BE2C (cell line): ENCODE measurements at regions not wholly inside any gene's neighbourhood (a gene's known extent, or its start where the extent isn't known, plus 50 kb on each side); places are given as distances from the start of the nearest gene placed in this dataset.

Experiments used
- DNase-seq: peaks from one replicate; pipeline ENCODE4 v3.0.0-alpha.2; 2020
- H3K27me3 ChIP-seq: fragments of 250-450 bp; sonication (Bioruptor Pico); 2 replicates; pipeline ENCODE4 v1.5.1; 2020; ENCODE audit warnings: mild to moderate bottlenecking
- H3K36me3 ChIP-seq: fragments of 250-450 bp; sonication (Bioruptor Pico); 2 replicates; pipeline ENCODE4 v1.5.1; 2020; ENCODE audit warnings: mild to moderate bottlenecking
- H3K4me1 ChIP-seq: fragments of 250-450 bp; sonication (Bioruptor Pico); 2 replicates; pipeline ENCODE4 v1.5.1; 2020
- H3K4me3 ChIP-seq: 2 replicates; pipeline ENCODE4 v1.5.1; 2011; ENCODE audit warnings: low read depth, low read length
- H3K9me3 ChIP-seq: fragments of 250-450 bp; sonication (Bioruptor Pico); 2 replicates; pipeline ENCODE4 v1.5.1; 2020
- TF ChIP-seq, protein P1 (sequence below): IDR thresholded peaks from 2 replicates; pipeline ENCODE4 v1.5.1; 2012; ENCODE audit warnings: mild to moderate bottlenecking, low read depth, low read length

DNA sequence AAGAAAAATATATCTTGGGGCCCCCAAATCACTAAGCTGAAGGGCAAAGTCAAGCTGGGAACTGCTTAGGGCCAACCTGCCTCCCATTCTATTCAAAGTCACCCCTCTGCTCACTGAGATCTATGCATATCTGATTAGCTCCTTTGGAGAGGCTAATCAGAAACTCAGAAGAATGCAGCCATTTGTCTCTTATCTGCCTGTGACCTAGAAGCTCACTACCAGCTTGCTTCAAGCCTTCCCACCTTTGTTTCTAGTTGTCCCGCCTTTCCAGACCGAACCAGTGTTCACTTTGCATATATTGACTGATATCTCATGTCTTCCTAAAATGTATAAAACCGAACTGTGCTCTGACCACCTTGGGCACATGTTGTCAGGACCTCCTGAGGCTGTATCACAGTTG is 479.4 kb downstream of the METTL4 start:
- no peak for DNase-seq

DNA sequence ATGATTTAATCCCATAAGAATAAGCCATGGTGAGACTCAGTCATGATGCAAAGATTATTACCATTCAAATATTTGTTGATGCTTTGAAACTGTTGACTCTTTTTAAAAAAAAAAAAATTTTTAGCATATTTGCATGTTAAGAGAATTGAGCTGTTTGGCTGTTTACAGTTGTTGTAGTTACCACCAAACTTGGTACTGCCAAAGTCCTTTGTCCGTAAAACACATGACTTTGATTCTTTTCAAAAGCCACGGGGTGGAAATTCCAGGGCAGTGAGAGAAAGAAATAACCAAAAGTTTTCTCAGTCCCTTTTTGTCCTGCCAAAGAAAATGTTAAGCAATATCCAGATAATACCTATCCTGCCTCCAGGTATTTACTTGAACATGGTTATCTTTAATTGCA is 474.8 kb downstream of the METTL4 start:
- TF ChIP-seq, protein P1, sequence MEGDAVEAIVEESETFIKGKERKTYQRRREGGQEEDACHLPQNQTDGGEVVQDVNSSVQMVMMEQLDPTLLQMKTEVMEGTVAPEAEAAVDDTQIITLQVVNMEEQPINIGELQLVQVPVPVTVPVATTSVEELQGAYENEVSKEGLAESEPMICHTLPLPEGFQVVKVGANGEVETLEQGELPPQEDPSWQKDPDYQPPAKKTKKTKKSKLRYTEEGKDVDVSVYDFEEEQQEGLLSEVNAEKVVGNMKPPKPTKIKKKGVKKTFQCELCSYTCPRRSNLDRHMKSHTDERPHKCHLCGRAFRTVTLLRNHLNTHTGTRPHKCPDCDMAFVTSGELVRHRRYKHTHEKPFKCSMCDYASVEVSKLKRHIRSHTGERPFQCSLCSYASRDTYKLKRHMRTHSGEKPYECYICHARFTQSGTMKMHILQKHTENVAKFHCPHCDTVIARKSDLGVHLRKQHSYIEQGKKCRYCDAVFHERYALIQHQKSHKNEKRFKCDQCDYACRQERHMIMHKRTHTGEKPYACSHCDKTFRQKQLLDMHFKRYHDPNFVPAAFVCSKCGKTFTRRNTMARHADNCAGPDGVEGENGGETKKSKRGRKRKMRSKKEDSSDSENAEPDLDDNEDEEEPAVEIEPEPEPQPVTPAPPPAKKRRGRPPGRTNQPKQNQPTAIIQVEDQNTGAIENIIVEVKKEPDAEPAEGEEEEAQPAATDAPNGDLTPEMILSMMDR, result no peak
- no peaks in the 10 kb centered on the region for H3K27me3 ChIP-seq
- H3K36me3 ChIP-seq, result no peaks in the 10 kb centered on the region
- H3K9me3 ChIP-seq, result no peaks in the 10 kb centered on the region
- no peak for DNase-seq
- no peak overlapping the region for H3K4me3 ChIP-seq
- H3K4me1 ChIP-seq, result no peaks in the 10 kb centered on the region

More for the DNA sequence above, 479.4 kb downstream of the METTL4 start:
- no peaks in the 10 kb centered on the region for H3K27me3 ChIP-seq
- no peaks in the 10 kb centered on the region for H3K9me3 ChIP-seq
- no peak overlapping the region for H3K4me3 ChIP-seq
- H3K4me1 ChIP-seq, result no peaks in the 10 kb centered on the region
- H3K36me3 ChIP-seq, result no peaks in the 10 kb centered on the region
- TF ChIP-seq, protein P1, result no peak

DNA sequence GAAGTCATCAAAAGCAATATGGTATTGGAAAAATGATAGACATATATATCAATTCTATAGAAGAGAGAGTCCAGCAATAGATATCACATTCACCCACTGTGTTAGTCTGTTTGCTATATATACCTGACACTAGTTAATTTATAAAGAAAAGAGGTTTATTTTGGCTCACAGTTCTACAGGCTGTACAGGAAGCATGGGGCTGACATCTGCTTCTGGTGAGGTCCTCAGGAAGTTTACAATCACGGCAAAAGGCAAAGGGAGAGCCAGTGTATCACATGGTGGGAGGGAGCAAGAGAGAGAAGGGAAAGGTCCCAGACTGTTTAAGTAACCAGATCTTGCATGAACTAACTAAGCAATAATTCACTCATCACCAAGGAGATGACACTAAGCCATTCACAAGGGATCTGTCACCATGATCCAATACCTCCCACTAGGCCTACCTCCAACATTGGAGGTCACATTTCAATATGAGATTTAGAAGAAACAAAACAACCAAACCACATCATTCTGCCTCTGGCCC is 470.6 kb downstream of the METTL4 start:
- no peak for DNase-seq
- H3K36me3 ChIP-seq, result no peaks in the 10 kb centered on the region
- no peak overlapping the region for H3K4me3 ChIP-seq
- no peaks in the 10 kb centered on the region for H3K4me1 ChIP-seq
- TF ChIP-seq, protein P1, result no peak
- H3K9me3 ChIP-seq, result no peaks in the 10 kb centered on the region
- H3K27me3 ChIP-seq, result no peaks in the 10 kb centered on the region

DNA sequence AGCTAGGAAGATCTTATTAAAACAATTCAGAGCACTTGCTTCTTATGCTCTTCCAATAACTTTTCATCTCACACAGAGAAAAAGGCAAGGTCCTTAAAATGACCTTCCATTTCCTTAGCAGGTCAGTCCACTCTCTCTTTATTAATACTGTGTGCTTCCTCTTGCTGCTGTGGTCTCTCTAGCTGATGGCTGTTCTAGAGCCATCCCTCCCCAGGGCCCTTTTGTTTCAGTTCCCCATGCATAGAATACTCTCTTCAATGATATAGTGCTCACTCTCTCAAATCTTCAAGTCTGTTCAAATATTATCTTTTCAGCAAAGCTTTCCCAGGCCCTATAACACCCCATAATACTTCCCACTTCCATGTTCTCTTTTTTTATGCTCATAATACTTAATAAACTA is 469.3 kb downstream of the METTL4 start:
- Histone ChIP-seq H3K4me1 (no peaks in the 10 kb centered on the region), H3K4me3 (no peak overlapping the region), H3K27me3 (no peaks in the 10 kb centered on the region), H3K9me3 (no peaks in the 10 kb centered on the region), H3K36me3 (no peaks in the 10 kb centered on the region)
- DNase-seq, result no peak
- TF ChIP-seq, protein P1, result no peak

DNA sequence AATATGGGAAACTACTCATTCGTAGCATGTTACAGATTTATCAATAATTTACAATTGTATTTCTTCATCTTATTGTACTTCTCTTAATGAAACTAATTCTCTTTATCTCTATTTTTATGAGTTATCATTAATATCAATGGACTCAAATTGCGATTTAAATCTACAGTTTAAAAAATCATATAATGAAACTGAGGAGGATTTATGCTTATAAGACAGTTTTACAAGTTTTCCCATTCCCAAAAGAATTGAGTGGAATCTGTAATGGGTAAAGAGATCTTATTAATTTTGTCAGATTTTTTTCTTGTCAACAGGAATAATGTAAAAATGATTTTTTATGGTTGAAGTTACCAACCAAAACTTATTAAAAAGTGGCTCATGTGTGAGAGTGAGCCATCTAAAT is 468.0 kb downstream of the METTL4 start:
- Histone ChIP-seq H3K36me3 (no peaks in the 10 kb centered on the region), H3K27me3 (no peaks in the 10 kb centered on the region), H3K4me1 (no peaks in the 10 kb centered on the region), H3K9me3 (no peaks in the 10 kb centered on the region), H3K4me3 (no peak overlapping the region)
- TF ChIP-seq, protein P1, result no peak
- no peak for DNase-seq

DNA sequence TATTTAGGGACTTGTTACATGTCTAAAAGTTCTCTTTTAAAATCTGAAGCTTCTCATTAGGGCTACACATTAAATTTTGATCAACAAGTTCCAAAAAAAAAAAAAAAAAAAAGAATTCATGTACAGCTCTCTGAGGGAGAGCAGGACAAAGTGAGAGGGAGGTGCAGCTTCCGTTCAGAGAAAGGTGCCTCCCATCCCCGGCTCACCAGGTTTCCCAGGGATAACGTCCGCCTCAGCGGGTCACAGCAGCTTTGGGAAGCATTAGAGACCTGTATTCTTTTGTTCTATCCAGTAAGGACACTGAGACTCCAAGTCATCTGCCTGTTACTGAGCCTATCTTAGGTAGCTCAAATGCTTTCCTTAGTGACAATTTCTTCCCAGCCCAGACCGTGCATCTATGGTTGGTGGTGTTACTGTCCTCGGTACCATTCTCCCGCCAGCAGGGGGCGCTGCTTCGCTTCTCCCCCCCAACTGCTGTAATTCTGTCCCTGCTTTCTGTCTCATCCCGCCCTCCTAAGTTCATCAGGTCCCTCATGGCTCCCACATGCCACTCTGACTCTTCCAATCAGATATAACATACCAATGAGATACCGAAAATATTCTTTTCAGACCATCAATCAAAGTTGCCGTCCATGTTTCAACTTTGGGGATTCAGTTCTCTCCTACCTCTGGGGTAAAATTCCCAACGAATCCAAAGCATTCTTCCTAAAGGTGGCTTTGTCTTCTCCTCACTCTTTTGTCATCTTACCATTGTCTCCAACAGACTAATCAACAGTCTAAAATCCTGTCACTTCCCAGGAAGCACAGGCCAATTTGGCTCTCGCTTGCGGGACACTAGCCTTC is 466.5 kb downstream of the METTL4 start:
- Histone ChIP-seq H3K27me3 (no peaks in the 10 kb centered on the region), H3K4me1 (no peaks in the 10 kb centered on the region), H3K4me3 (no peak overlapping the region), H3K36me3 (no peaks in the 10 kb centered on the region), H3K9me3 (no peaks in the 10 kb centered on the region)
- DNase-seq, result peak; percentile 43
- TF ChIP-seq, protein P1, result peak; percentile 67
